GM21528 (cell line): ENCODE measurements at regions not wholly inside any gene's neighbourhood (a gene's known extent, or its start where the extent isn't known, plus 50 kb on each side); places are given as distances from the start of the nearest gene placed in this dataset.
"Not testable (repeated sequence)": the region's sequence is repeated elsewhere in the genome, so short reads cannot be mapped to it uniquely, and the experiment has no call there.

Experiments used
- ATAC-seq: cut with Tn5 transposase; IDR thresholded peaks from one replicate; pipeline ENCODE4 v1.9.1; 2021; ENCODE audit warnings: mild to moderate bottlenecking, moderate library complexity; ENCODE audit not compliant: unreplicated experiment, low FRiP score

- ATAC-seq, result no peak
These were observed 93.9 kb upstream of the OGFRL1 start for GRCh38 chr6:71194724-71195123.

- ATAC-seq, result no peak
These were observed 91.3 kb upstream of the OGFRL1 start for GRCh38 chr6:71197267-71197666.

DNA sequence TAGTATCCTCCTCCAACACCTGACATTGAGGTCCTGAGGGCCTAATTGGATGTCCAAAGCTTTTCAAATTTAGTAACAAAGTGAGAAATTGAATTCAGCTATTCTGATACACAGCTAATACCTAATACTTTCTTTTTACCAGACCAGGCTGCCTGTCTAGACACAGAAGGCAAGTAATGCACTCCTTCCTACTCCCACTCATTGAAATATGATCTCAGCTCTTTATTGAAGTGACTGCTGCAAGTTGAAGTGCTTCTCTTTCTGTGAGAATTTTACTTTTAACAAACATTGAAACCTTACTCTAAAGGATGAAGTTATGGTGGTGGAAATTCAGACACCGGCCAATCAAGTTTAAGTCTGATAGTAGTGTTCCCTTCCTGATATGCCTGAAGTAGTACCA, 90.8 kb upstream of the OGFRL1 start:
- ATAC-seq, result no peak

GRCh38 chr6:71198908-71199307, 89.7 kb upstream of the OGFRL1 start:
- ATAC-seq, result no peak

DNA sequence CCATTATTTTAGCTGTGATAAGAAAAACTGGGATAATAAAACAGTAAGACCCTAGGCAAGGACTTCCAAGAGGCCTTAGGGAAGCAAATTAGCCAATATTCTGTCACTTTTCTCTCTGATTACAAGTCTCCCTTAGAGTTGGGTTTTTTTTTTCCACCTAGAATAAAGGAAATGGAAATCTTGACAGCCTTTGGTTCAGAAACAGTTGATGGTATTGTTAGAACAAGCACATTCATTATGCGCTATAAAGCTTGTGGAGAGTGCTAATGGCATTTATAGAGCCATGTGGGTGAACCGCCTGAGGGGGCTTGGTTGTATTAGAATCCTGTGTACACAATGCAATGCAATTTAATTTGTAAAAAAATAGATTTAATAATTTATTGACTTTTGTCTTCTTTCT, 88.9 kb upstream of the OGFRL1 start:
- ATAC-seq, result no peak

DNA sequence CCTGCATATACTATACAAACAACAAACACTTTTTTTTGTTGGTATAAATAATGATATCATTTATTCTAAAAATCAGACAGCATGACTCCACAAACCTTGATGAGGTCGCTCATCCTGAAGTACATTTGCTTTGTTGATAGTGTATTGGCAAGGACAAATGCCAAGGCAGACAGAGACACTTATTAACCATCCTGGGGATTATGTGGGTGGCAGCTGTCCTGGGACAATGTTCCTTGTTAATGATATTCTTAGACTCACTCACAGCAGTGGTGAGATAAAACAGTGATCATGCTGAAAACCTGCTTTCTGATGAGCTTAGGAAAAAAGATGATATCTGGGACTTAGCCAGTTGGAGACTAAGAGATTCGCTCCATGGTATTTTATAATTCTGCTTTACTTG, 85.4 kb upstream of the OGFRL1 start:
- no peak for ATAC-seq

DNA sequence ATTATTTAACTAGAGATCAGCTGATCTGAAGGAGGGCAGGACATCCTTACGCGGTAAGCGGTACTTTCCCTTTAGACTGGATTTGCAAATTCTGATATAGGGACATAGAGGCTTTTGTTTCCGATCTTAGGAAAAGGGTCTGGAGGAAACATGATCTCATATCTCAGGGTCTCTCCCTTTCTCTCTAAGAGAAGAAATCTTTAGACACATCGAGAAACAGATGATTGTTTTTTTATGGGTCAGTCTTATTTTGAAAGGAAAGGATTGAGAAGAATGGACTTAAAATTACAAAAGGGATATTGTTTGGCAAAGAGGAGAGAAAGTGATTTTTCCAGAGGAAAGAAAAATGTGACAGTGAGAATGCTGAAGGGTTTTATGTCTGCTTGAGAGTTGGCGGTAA, 83.9 kb upstream of the OGFRL1 start:
- no peak for ATAC-seq

GRCh38 chr6:71205336-71205956, 83.2 kb upstream of the OGFRL1 start:
- no peak for ATAC-seq

DNA sequence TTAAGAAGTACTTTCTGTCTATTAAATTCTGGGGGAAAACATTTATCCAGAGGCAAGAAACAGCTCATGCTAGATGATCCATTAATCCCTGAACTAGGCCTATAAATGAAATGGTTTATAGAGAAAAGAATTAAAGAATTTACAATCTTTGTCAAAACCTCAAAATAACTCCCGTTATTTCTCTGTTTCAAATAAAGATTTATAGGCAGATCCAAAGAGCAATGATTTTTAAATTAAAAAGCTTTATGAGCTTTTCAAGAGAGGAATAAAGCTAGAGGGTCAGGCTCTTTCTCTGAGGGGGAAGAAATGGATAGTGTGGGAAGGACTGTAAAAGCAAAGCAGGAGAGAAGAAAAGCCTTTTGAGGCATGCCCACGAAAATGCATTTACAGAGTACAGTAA, 82.5 kb upstream of the OGFRL1 start:
- ATAC-seq, result no peak

DNA sequence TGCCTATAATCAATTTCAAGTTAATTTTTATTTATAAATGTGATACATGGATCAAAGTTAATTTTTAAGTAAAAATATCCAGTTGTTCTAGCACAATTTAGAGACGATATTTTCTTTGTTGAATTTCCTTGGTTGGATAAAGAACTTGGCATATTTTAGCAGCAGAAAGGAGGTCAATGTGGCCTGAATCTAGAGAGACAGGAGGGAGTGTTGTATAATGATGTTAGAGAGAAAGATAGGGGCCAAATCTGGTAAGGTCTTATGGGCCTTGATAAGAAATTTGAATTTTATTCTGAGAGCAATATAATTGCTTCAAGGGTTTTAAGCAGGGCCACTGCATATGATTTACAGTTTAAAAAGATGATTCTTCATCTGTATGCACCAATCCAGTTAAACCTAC, 79.4 kb upstream of the OGFRL1 start:
- no peak for ATAC-seq

DNA sequence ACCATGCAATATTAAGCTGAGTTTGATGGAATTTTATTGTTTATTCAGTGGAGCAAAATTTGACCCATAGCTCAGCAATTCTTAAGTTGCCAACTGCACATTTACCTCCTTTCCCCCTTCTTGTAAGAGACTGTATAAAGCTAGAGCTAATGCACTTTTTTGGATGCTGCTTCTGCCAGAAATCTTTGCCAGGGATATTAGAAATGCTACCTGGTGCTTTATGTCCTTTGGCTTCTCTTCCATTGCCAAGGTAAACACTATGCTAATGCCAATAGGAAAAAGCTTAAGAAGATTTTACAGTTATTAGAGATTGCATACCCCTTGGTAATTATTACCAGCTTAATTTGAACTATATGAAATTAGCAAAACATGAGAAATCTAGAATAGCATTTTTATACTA, 79.0 kb upstream of the OGFRL1 start:
- no peak for ATAC-seq

DNA sequence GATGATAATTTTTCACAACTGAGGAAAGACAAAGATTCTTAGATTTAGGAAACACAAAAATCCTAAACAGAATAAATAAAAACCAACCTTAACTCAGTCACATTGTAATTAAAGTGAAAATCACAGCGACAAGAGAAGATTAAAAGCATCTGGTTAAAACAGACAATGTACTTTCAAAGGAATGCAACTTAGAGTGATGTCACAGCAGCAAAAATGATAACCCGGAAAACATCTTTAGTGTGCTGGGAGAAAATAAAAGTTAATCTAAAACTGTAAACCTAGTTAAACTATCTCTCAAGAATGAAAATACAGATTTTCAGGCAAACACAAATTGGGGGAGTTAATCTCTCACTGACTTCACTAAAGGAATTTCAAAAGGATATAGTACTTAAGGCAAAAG, 76.8 kb upstream of the OGFRL1 start:
- no peak for ATAC-seq

GRCh38 chr6:71220466-71220865, 68.1 kb upstream of the OGFRL1 start:
- ATAC-seq, result no peak

GRCh38 chr6:71222671-71223070, 65.9 kb upstream of the OGFRL1 start:
- no peak for ATAC-seq

- no peak for ATAC-seq
These were observed 64.6 kb upstream of the OGFRL1 start for GRCh38 chr6:71224011-71224410.

DNA sequence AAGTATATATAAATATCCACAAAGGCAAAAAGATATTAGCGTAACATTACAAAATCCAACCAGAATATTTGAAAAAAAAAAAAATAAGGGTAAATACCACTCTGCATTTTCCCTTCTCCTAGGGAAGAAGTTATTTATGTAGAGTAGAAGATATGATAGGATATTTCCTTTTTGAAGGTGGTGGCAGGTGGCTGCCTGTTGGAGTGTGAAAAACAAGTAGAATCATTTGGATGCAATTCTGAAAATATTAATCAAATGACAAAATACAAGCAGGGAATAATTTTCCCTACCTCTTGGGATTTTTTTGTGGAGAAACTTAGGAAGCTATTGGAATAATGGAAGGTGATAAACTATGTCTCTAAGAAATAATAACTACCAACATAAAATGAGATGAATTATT, 62.5 kb upstream of the OGFRL1 start:
- no peak for ATAC-seq

DNA sequence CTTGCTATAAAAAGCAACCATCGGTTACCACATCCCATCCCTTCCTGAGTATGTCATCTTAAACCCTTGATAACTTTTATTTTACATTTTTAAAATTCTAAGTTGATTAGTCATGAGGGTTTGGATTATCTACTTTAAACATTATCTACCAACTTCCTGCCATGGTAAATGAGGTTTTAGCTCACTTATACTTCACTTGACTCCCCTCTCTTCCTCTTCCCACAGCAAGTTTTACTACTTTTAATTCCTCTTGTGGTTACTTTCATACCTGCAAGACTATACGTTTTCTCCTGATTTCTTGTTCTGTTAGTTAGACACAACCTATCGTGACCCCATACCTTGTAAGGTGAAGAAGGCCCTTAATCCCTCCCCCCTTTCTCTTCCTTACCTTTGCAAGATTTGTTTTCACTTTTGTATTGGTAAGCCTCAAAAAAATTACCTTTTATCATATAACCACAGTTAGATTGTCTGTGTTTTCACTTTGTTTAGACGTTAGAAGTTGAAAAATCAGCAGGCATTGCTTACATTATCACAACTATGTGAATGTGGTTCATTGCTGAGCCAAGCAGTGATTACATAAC, 60.1 kb upstream of the OGFRL1 start:
- ATAC-seq, result no peak

DNA sequence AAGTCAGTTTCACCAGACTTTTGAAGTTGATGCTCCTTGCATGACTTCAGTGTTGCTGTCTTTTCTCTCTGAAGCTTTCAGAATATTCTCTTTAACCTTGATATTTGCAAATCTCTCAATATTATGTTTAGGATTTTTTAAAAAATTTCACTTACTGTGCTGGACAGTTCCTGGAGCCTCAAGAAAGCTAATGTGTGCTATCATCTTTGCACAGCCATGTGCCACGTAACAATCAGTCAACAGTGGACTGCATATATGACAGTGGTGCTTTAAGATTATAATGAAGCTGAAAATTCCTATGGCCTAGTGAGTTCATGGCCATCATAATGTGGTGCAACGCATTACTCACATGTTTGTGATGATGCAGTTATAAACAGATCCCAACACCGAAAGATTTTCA, 59.1 kb upstream of the OGFRL1 start:
- ATAC-seq, result no peak

- not testable (repeated sequence) for ATAC-seq
These were observed 55.7 kb upstream of the OGFRL1 start for GRCh38 chr6:71232890-71233289.

- no peak for ATAC-seq
These were observed 51.6 kb upstream of the OGFRL1 start for GRCh38 chr6:71236926-71237434.

- no peak for ATAC-seq
These were observed 50.3 kb upstream of the OGFRL1 start for GRCh38 chr6:71238351-71238750.
